MG63 (cell line): ENCODE measurements at regions not wholly inside any gene's neighbourhood (a gene's known extent, or its start where the extent isn't known, plus 50 kb on each side); places are given as distances from the start of the nearest gene placed in this dataset.

Source experiments
- DNase-seq: peaks from one replicate; pipeline ENCODE4 v3.0.0-alpha.2; 2020
- H3K27me3 ChIP-seq: fragments of 250-450 bp; sonication (Bioruptor Pico); 2 replicates; pipeline ENCODE4 v1.5.1; 2020; ENCODE audit warnings: mild to moderate bottlenecking, moderate library complexity
- H3K36me3 ChIP-seq: fragments of 250-450 bp; sonication (Bioruptor Pico); 2 replicates; pipeline ENCODE4 v1.5.1; 2020; ENCODE audit warnings: mild to moderate bottlenecking, moderate library complexity
- H3K4me3 ChIP-seq: fragments of 250-450 bp; sonication (Bioruptor Pico); 2 replicates; pipeline ENCODE4 v1.5.1; 2020; ENCODE audit warnings: mild to moderate bottlenecking, moderate library complexity
- H3K9me3 ChIP-seq: fragments of 250-450 bp; sonication (Bioruptor Pico); 2 replicates; pipeline ENCODE4 v1.5.1; 2020; ENCODE audit warnings: mild to moderate bottlenecking, moderate library complexity

GRCh38 chr7:117929237-117929636, 56.0 kb upstream of the CTTNBP2 start:
- Histone ChIP-seq H3K27me3 (no peaks in the 10 kb centered on the region), H3K36me3 (no peaks in the 10 kb centered on the region), H3K9me3 (no peaks in the 10 kb centered on the region), H3K4me3 (no peak overlapping the region)
- no peak for DNase-seq

GRCh38 chr7:117931314-117931713, 58.1 kb upstream of the CTTNBP2 start:
- Histone ChIP-seq H3K27me3 (no peaks in the 10 kb centered on the region), H3K4me3 (no peak overlapping the region)
- no peak for DNase-seq

GRCh38 chr7:117937049-117937752, 64.0 kb upstream of the CTTNBP2 start:
- H3K4me3 ChIP-seq = no peak overlapping the region
- DNase-seq = no peak
- no peaks in the 10 kb centered on the region; the same call in 1 of the 2 replicates for H3K9me3 ChIP-seq
- H3K27me3 ChIP-seq = no peaks in the 10 kb centered on the region
- no peaks in the 10 kb centered on the region for H3K36me3 ChIP-seq

More at GRCh38 chr7:117931314-117931713, 58.1 kb upstream of the CTTNBP2 start:
- no peaks in the 10 kb centered on the region for H3K36me3 ChIP-seq
- H3K9me3 ChIP-seq = no peaks in the 10 kb centered on the region

- peaks cover 2% of the 10 kb centered on the region; the same call in 1 of the 2 replicates for H3K9me3 ChIP-seq
- no peaks in the 10 kb centered on the region for H3K27me3 ChIP-seq
- no peaks in the 10 kb centered on the region for H3K36me3 ChIP-seq
- H3K4me3 ChIP-seq = no peak overlapping the region
- DNase-seq = no peak
These were observed 64.7 kb upstream of the CTTNBP2 start for GRCh38 chr7:117937753-117938483.

- DNase-seq = no peak
- Histone ChIP-seq H3K36me3 (no peaks in the 10 kb centered on the region), H3K27me3 (no peaks in the 10 kb centered on the region), H3K9me3 (peaks cover 2% of the 10 kb centered on the region; the same call in 1 of the 2 replicates), H3K4me3 (no peak overlapping the region)
These were observed 68.0 kb upstream of the CTTNBP2 start for GRCh38 chr7:117941138-117941810.

- no peak for DNase-seq
- peaks cover 2% of the 10 kb centered on the region; the same call in 1 of the 2 replicates for H3K9me3 ChIP-seq
- no peak overlapping the region for H3K4me3 ChIP-seq
- no peaks in the 10 kb centered on the region for H3K27me3 ChIP-seq
- H3K36me3 ChIP-seq = no peaks in the 10 kb centered on the region
These were observed 69.5 kb upstream of the CTTNBP2 start for GRCh38 chr7:117942780-117943179.

GRCh38 chr7:117944886-117945285, 71.6 kb upstream of the CTTNBP2 start:
- Histone ChIP-seq H3K36me3 (no peaks in the 10 kb centered on the region), H3K27me3 (no peaks in the 10 kb centered on the region), H3K4me3 (no peak overlapping the region), H3K9me3 (peaks cover 2% of the 10 kb centered on the region; the same call in 1 of the 2 replicates)
- DNase-seq = no peak

GRCh38 chr7:117946151-117946633, 73.0 kb upstream of the CTTNBP2 start:
- no peak for DNase-seq
- H3K36me3 ChIP-seq = no peaks in the 10 kb centered on the region
- H3K9me3 ChIP-seq = peaks cover 2% of the 10 kb centered on the region; the same call in 1 of the 2 replicates
- no peaks in the 10 kb centered on the region for H3K27me3 ChIP-seq
- no peak overlapping the region for H3K4me3 ChIP-seq

- Histone ChIP-seq H3K4me3 (no peak overlapping the region), H3K36me3 (no peaks in the 10 kb centered on the region), H3K9me3 (no peaks in the 10 kb centered on the region), H3K27me3 (no peaks in the 10 kb centered on the region)
- no peak for DNase-seq
These were observed 76.0 kb upstream of the CTTNBP2 start for GRCh38 chr7:117949232-117949631.

- H3K27me3 ChIP-seq = no peaks in the 10 kb centered on the region
- H3K9me3 ChIP-seq = no peaks in the 10 kb centered on the region
These were observed 77.5 kb upstream of the CTTNBP2 start for GRCh38 chr7:117950601-117951260.

GRCh38 chr7:117951285-117951684, 78.0 kb upstream of the CTTNBP2 start:
- Histone ChIP-seq H3K9me3 (no peaks in the 10 kb centered on the region), H3K4me3 (no peak overlapping the region), H3K36me3 (no peaks in the 10 kb centered on the region), H3K27me3 (no peaks in the 10 kb centered on the region)
- no peak for DNase-seq

More at GRCh38 chr7:117950601-117951260, 77.5 kb upstream of the CTTNBP2 start:
- no peaks in the 10 kb centered on the region for H3K36me3 ChIP-seq
- DNase-seq = no peak
- no peak overlapping the region for H3K4me3 ChIP-seq

- Histone ChIP-seq H3K4me3 (no peak overlapping the region), H3K36me3 (no peaks in the 10 kb centered on the region), H3K9me3 (no peaks in the 10 kb centered on the region), H3K27me3 (no peaks in the 10 kb centered on the region)
- DNase-seq = no peak
These were observed 78.5 kb upstream of the CTTNBP2 start for GRCh38 chr7:117951691-117952280.

GRCh38 chr7:117955046-117955445, 81.8 kb upstream of the CTTNBP2 start:
- Histone ChIP-seq H3K36me3 (no peaks in the 10 kb centered on the region), H3K4me3 (no peak overlapping the region), H3K9me3 (no peaks in the 10 kb centered on the region), H3K27me3 (no peaks in the 10 kb centered on the region)
- no peak for DNase-seq

- no peak for DNase-seq
- Histone ChIP-seq H3K27me3 (no peaks in the 10 kb centered on the region), H3K36me3 (no peaks in the 10 kb centered on the region), H3K4me3 (no peak overlapping the region), H3K9me3 (no peaks in the 10 kb centered on the region)
These were observed 87.1 kb upstream of the CTTNBP2 start for GRCh38 chr7:117960351-117960750.

GRCh38 chr7:117961235-117961634, 88.0 kb upstream of the CTTNBP2 start:
- no peak overlapping the region for H3K4me3 ChIP-seq
- no peaks in the 10 kb centered on the region for H3K27me3 ChIP-seq
- no peak for DNase-seq
- H3K36me3 ChIP-seq = no peaks in the 10 kb centered on the region
- H3K9me3 ChIP-seq = no peaks in the 10 kb centered on the region

- no peaks in the 10 kb centered on the region for H3K9me3 ChIP-seq
- H3K27me3 ChIP-seq = no peaks in the 10 kb centered on the region
- no peak for DNase-seq
- H3K36me3 ChIP-seq = no peaks in the 10 kb centered on the region
- H3K4me3 ChIP-seq = no peak overlapping the region
These were observed 89.2 kb upstream of the CTTNBP2 start for GRCh38 chr7:117962366-117962994.
